ENCODE measurements at regions not wholly inside any gene's neighbourhood (a gene's known extent, or its start where the extent isn't known, plus 50 kb on each side); places are given as distances from the start of the nearest gene placed in this dataset.
A peak's percentile ranks its signal among the peaks of the same experiment; 100 is the strongest.
"Not testable (repeated sequence)": the region's sequence is repeated elsewhere in the genome, so short reads cannot be mapped to it uniquely, and the experiment has no call there.

DNA sequence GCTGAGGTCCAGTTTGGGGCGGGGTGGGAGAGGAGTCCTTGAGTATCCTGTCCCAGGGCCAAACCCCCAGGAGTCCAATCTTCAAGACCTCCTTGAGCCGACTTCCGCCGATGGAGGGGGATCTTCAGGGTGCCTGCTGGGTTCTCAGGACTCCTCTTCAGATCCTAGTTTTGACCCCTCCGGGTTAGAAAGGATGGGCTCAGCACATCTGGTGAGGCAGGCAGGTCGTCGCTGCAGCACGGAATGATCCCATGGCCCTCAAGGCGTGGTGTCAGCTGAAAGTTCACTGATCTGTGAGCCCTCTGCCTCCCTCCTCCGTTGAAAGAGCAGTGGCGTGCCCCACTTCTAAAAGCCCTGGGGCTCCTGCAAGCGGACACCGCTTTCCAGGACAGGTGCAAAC, 430.0 kb downstream of the CNTNAP3B start:
- H3K27ac ChIP-seq; H3K4me1 ChIP-seq (replicated peaks in 1 of 2); in situ Hi-C loops (cut with MboI; ENCODE audit: low pct_unique_long_range_greater_than_20kb in 2 of 9, low sequenced_read_pairs in 9 of 9, unreplicated experiment in 9 of 9); ATAC-seq (replicated peaks in 6 of 8); H3K4me3 ChIP-seq: not testable (repeated sequence)
- no CpG with 5 or more reads among the region's 13 CpGs for WGBS, 10 experiments

GRCh38 chr9:41697080-41697479, 432.1 kb downstream of the CNTNAP3B start:
- H3K27ac ChIP-seq; H3K4me3 ChIP-seq; H3K4me1 ChIP-seq (replicated peaks in 1 of 2); in situ Hi-C loops (cut with MboI; ENCODE audit: low pct_unique_long_range_greater_than_20kb in 2 of 9, low sequenced_read_pairs in 9 of 9, unreplicated experiment in 9 of 9); ATAC-seq (replicated peaks in 6 of 8): not testable (repeated sequence)
- 0 to 100% (median 14%) methylated on average over 1 of the region's 4 CpGs; no CpG with 5 or more reads in 5 of the 10 experiments for WGBS, 10 experiments

DNA sequence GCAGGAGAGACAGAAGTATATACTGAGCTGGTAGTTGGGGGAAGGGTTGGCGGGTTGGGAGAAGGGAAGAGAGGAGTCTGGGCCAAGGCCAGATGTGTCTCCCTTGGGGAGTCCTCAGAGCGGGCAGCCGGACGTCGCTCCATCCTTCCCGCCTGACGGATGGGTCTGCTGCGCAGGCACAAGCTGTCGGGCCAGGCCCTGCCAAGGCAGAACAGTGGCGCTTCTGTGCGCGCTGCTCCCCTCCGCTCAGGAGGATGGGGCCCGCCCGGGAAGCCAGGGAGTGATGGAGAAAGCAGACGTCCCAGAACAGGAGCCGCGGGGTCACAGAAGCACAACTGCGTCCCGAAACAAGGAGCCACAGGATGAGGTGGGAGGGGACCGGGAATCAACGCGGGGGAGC, 449.9 kb downstream of the CNTNAP3B start:
- H3K4me3 ChIP-seq; in situ Hi-C loops (cut with MboI; ENCODE audit: low pct_unique_long_range_greater_than_20kb in 2 of 9, low sequenced_read_pairs in 9 of 9, unreplicated experiment in 9 of 9): not testable (repeated sequence)
- WGBS, 10 experiments, result no CpG with 5 or more reads among the region's 23 CpGs

DNA sequence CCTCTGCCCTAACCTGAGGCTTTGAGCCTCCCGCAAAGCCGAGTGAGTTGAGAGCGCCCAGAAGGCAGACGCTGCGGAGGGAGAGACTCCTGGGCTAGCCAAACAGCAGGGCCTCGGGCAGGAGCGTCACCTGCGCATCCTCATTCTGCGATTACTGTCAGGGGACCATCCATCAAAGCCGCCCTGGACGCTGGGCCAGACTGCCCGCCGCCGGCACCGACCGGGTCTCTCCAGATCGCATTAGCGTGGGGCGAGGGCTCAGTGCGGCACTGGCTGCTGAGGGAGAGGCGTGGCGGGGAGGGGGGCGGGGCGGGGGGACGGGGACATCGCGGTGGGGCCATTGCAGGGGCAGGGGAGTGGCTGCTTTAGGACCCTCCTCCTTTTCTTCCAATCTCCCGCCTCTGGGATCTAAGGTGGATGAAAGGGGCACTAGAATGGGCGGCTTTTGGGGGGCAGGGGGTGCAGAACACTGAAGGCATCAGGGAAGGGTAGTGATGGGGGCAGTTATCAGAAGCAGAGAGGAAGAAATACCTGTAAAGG, 465.7 kb downstream of the CNTNAP3B start:
- H3K4me1 ChIP-seq (replicated peaks in 1 of 2); H3K27ac ChIP-seq; H3K4me3 ChIP-seq; in situ Hi-C loops (cut with MboI; ENCODE audit: low pct_unique_long_range_greater_than_20kb in 2 of 9, low sequenced_read_pairs in 9 of 9, unreplicated experiment in 9 of 9): not testable (repeated sequence)
- peak in 3 of 8 experiments; percentile 19 to 52 (median 50) for ATAC-seq (replicated peaks in 6 of 8)
- no CpG with 5 or more reads among the region's 29 CpGs for WGBS, 10 experiments

More for the DNA sequence above, 449.9 kb downstream of the CNTNAP3B start:
- H3K27ac ChIP-seq; H3K4me1 ChIP-seq (replicated peaks in 1 of 2); ATAC-seq (replicated peaks in 6 of 8): not testable (repeated sequence)

- H3K27ac ChIP-seq; ATAC-seq (replicated peaks in 6 of 8); H3K4me3 ChIP-seq; in situ Hi-C loops (cut with MboI; ENCODE audit: low pct_unique_long_range_greater_than_20kb in 2 of 9, low sequenced_read_pairs in 9 of 9, unreplicated experiment in 9 of 9): not testable (repeated sequence)
- H3K4me1 ChIP-seq (replicated peaks in 1 of 2), result peaks cover 28 to 36% of the 10 kb centered on the region in 2 donors
- 100% methylated on average over 1 of the region's 10 CpGs; no CpG with 5 or more reads in 9 of the 10 experiments for WGBS, 10 experiments
Observed at GRCh38 chr9:41658706-41659105, 469.6 kb upstream of the ZNG1F start.

DNA sequence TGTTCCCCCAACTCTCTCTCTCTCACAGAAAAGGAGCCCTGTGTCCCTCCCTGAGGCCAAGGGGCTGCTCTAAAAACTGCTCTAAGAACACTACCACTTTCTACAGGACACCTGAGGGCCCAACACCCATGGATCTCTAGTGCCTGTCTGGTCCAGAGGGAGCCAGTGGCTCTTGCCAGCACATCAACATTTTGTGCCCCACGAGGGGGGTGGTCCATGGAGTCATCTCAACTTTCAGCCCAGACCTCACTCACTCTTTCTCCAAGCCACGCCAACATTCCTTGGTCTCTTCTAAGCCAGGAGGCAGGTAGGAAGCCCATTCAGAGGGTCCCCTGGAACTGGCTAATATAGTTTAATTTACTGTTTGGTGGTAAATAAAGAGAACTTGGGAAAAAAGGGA, 469.0 kb upstream of the ZNG1F start:
- in situ Hi-C loops (cut with MboI; ENCODE audit: low pct_unique_long_range_greater_than_20kb in 2 of 9, low sequenced_read_pairs in 9 of 9, unreplicated experiment in 9 of 9); H3K27ac ChIP-seq; ATAC-seq (replicated peaks in 6 of 8); H3K4me3 ChIP-seq: not testable (repeated sequence)
- peaks cover 28 to 38% of the 10 kb centered on the region in 2 donors for H3K4me1 ChIP-seq (replicated peaks in 1 of 2)
- WGBS, 10 experiments, result no CpG with 5 or more reads among the region's 2 CpGs

- in situ Hi-C loops (cut with MboI; ENCODE audit: low pct_unique_long_range_greater_than_20kb in 2 of 9, low sequenced_read_pairs in 9 of 9, unreplicated experiment in 9 of 9); ATAC-seq (replicated peaks in 6 of 8); H3K4me3 ChIP-seq: not testable (repeated sequence)
- Histone ChIP-seq H3K4me1 (replicated peaks in 1 of 2) (peaks cover 32 to 39% of the 10 kb centered on the region in 2 donors), H3K27ac (peak overlapping the region in 1 of 2 donors; percentile 28)
- WGBS, 10 experiments, result no CpG with 5 or more reads among the region's 2 CpGs
Observed at GRCh38 chr9:41657141-41657540, 468.0 kb upstream of the ZNG1F start.

DNA sequence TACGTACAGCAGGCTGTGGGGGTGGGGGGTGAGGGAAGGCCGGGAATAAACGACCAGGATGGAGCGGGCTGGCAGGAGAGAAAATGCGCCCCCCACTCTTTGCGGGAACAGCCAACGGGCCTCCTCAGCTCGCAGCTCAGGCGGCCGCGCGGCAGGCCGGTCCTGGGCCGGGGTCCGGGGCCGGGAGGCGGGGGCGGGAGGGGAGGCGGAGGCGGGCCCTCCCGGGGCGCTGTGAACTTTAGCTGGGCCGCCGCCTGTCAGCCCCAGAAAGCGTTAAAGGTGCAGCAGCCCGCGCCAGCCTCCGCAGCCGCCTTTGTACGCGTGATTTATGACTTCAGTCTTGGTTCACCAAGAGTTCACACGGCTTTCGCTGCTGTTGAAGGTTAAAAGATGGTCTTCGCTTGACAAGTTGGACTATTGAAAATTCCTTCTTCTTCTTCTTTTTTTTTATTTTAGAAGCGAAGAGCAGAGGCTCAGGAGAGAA, 466.0 kb upstream of the ZNG1F start:
- peak in 5 of 8 experiments; percentile 43 to 87 (median 81) for ATAC-seq (replicated peaks in 6 of 8)
- H3K4me3 ChIP-seq; in situ Hi-C loops (cut with MboI; ENCODE audit: low pct_unique_long_range_greater_than_20kb in 2 of 9, low sequenced_read_pairs in 9 of 9, unreplicated experiment in 9 of 9): not testable (repeated sequence)
- WGBS, 10 experiments, result no CpG with 5 or more reads among the region's 35 CpGs
- Histone ChIP-seq H3K27ac (peak overlapping the region; percentile 87 to 95), H3K4me1 (replicated peaks in 1 of 2) (peaks cover 36 to 43% of the 10 kb centered on the region in 2 donors)

GRCh38 chr9:41654349-41654748, 465.2 kb upstream of the ZNG1F start:
- ATAC-seq (replicated peaks in 6 of 8); in situ Hi-C loops (cut with MboI; ENCODE audit: low pct_unique_long_range_greater_than_20kb in 2 of 9, low sequenced_read_pairs in 9 of 9, unreplicated experiment in 9 of 9): not testable (repeated sequence)
- Histone ChIP-seq H3K27ac (peak overlapping the region; percentile 87 to 95), H3K4me3 (peak overlapping the region in 3 of 5 donors; percentile 2 to 30 (median 12)), H3K4me1 (replicated peaks in 1 of 2) (peaks cover 39 to 48% of the 10 kb centered on the region in 2 donors)
- no CpG with 5 or more reads among the region's 16 CpGs for WGBS, 10 experiments

- WGBS, 10 experiments, result no CpG with 5 or more reads among the region's 21 CpGs
- ATAC-seq (replicated peaks in 6 of 8); in situ Hi-C loops (cut with MboI; ENCODE audit: low pct_unique_long_range_greater_than_20kb in 2 of 9, low sequenced_read_pairs in 9 of 9, unreplicated experiment in 9 of 9): not testable (repeated sequence)
- peaks cover 35 to 42% of the 10 kb centered on the region in 2 donors for H3K4me1 ChIP-seq (replicated peaks in 1 of 2)
- peak overlapping the region in 2 of 5 donors; percentile 16 to 30 for H3K4me3 ChIP-seq
- H3K27ac ChIP-seq, result peak overlapping the region; percentile 88 to 95
Observed at GRCh38 chr9:41653560-41654340, 464.6 kb upstream of the ZNG1F start.

- in situ Hi-C loops (cut with MboI; ENCODE audit: low pct_unique_long_range_greater_than_20kb in 2 of 9, low sequenced_read_pairs in 9 of 9, unreplicated experiment in 9 of 9); ATAC-seq (replicated peaks in 6 of 8): not testable (repeated sequence)
- peaks cover 35 to 37% of the 10 kb centered on the region in 2 donors for H3K4me1 ChIP-seq (replicated peaks in 1 of 2)
- H3K27ac ChIP-seq, result peak overlapping the region; percentile 86 to 88
- no CpG with 5 or more reads among the region's 17 CpGs for WGBS, 10 experiments
- H3K4me3 ChIP-seq, result peak overlapping the region in 2 of 5 donors; percentile 15 to 23
Observed at GRCh38 chr9:41652800-41653199, 463.7 kb upstream of the ZNG1F start.

DNA sequence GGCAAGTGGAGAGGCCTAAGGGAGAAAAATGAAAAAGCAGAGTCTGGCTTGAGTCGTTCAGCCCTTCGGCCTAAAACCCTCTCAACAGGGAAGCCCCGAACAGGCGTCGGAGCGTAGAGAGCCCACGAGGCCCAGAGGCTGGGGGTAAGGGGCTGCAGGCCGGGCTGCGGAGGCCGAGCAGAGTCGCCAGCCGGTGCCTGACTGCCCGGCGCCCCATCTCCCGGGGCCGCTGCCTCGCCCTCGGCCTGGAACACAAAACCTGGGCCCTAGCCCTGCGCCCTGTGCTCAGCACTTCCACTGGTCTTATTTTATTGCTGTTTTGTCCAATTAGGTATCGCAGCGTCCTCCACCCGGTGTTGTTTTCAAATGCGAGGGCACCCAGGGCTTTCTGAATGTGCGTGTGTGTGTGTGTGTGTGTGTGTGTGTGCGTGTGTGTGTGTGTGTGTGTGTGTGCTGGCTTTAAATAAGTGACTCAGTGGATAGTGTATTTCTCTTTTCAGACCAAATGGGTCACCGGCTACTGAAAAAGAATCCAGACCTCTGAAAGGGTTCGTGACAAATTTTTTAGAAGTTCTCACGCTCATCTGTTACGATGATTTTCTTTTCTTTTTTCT, 463.1 kb upstream of the ZNG1F start:
- in situ Hi-C loops (cut with MboI; ENCODE audit: low pct_unique_long_range_greater_than_20kb in 2 of 9, low sequenced_read_pairs in 9 of 9, unreplicated experiment in 9 of 9), result not testable (repeated sequence)
- WGBS, 10 experiments, result no CpG with 5 or more reads among the region's 29 CpGs
- Histone ChIP-seq H3K4me3 (peak overlapping the region in 2 of 5 donors; percentile 21 to 33), H3K4me1 (replicated peaks in 1 of 2) (peaks cover 29 to 32% of the 10 kb centered on the region in 2 donors), H3K27ac (peak overlapping the region; percentile 88 to 91)
- ATAC-seq (replicated peaks in 6 of 8), result peak in 3 of 8 experiments; percentile 79 to 84 (median 84)

DNA sequence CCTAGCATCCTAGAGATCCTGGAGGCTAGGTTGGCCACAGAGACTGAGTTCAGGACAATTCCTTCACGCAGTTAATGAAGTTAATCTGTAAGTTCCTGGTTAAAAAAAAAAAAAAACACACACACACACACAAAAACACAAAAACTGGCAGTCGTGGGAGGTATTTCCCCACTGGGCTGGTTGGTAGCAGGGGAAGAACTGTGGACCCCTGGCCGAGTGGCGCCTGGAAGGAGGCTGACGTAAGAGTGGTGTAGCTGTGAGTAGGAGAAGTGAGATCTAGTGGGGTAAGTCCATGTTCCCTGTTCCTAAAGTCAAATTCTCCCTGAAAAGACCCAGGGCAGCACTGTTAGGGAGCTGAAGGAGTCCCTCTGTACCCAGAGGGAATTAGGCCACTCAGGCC, 461.0 kb upstream of the ZNG1F start:
- peaks cover 20 to 21% of the 10 kb centered on the region in 2 donors for H3K4me1 ChIP-seq (replicated peaks in 1 of 2)
- in situ Hi-C loops (cut with MboI; ENCODE audit: low pct_unique_long_range_greater_than_20kb in 2 of 9, low sequenced_read_pairs in 9 of 9, unreplicated experiment in 9 of 9); H3K4me3 ChIP-seq; ATAC-seq (replicated peaks in 6 of 8); H3K27ac ChIP-seq: not testable (repeated sequence)
- WGBS, 10 experiments, result 71% methylated on average over 4 of the region's 5 CpGs; no CpG with 5 or more reads in 9 of the 10 experiments

Data from motor neuron (in vitro differentiated cells).